IMR-90 (cell line): ENCODE measurements at regions not wholly inside any gene's neighbourhood (a gene's known extent, or its start where the extent isn't known, plus 50 kb on each side); places are given as distances from the start of the nearest gene placed in this dataset.

ENCODE experiments used
- ATAC-seq: fragments of 200-7000 bp; cut with Tn5 transposase; 2 replicates; pipeline ENCODE4 v1.9.1; 2020; ENCODE audit warnings: low read depth, mild to moderate bottlenecking, moderate library complexity
- BruUV-seq: library from RNA; stranded (reverse); fragments of 400-500 nt; replicated peaks from 2 replicates; lab custom pipeline; 2021; lab: Mats Ljungman, UMichigan
- CTCF ChIA-PET: fragments of 300-600 bp; formaldehyde crosslinking; extraction: SDS; loops from one replicate; lab custom pipeline; 2021; ENCODE audit warnings: antibody characterized with exemption; lab: Yijun Ruan, JAX
- POLR2A ChIA-PET: fragments of 300-600 bp; sonication (Branson Sonifier 250); formaldehyde crosslinking; loops from one replicate; lab custom pipeline; 2022; ENCODE audit warnings: antibody characterized with exemption; ENCODE audit not compliant: unreplicated experiment; lab: Charles Lee
- DNase-seq: peaks from one replicate; pipeline ENCODE4 v3.0.0; 2013
- H2AFZ ChIP-seq: replicated peaks from 2 replicates; pipeline ENCODE3; 2013; ENCODE audit warnings: low read length, mild to moderate bottlenecking; ENCODE audit not compliant: poor library complexity
- H2AK5ac ChIP-seq: 2 replicates; pipeline ENCODE4 v1.6.1; 2013; ENCODE audit warnings: low read depth, low read length, inconsistent platforms
- H2AK9ac ChIP-seq: replicated peaks from 2 replicates; pipeline ENCODE3; 2013; ENCODE audit warnings: mild to moderate bottlenecking, low read depth, low read length, moderate library complexity; ENCODE audit not compliant: poor library complexity
- H2BK120ac ChIP-seq: 2 replicates; pipeline ENCODE4 v1.6.1; 2013; ENCODE audit warnings: low read depth, low read length, inconsistent platforms
- H2BK15ac ChIP-seq: 3 replicates; pipeline ENCODE4 v1.6.1; 2013; ENCODE audit warnings: low read depth, low read length, inconsistent platforms
- H2BK20ac ChIP-seq: 2 replicates; pipeline ENCODE4 v1.6.1; 2013; ENCODE audit warnings: low read depth, mild to moderate bottlenecking, inconsistent platforms, low read length, moderate library complexity
- H2BK5ac ChIP-seq: 2 replicates; pipeline ENCODE4 v1.6.1; 2013; ENCODE audit warnings: mild to moderate bottlenecking, low read depth, low read length, inconsistent platforms; ENCODE audit not compliant: poor library complexity, severe bottlenecking
- H3K14ac ChIP-seq: replicated peaks from 2 replicates; pipeline ENCODE4 v1.6.1; 2013; ENCODE audit warnings: low read depth, low read length, inconsistent platforms
- H3K18ac ChIP-seq: 2 replicates; pipeline ENCODE4 v1.6.1; 2013; ENCODE audit warnings: low read depth, low read length, control low read depth
- H3K23ac ChIP-seq: 2 replicates; pipeline ENCODE4 v1.6.1; 2013; ENCODE audit warnings: low read depth, low read length, inconsistent platforms
- H3K27ac ChIP-seq: 2 replicates; pipeline ENCODE4 v1.5.1; 2013; ENCODE audit warnings: mild to moderate bottlenecking, control low read depth, low read length; ENCODE audit not compliant: insufficient read depth
- H3K27me3 ChIP-seq: 2 replicates; pipeline ENCODE4 v1.6.1; 2013; ENCODE audit warnings: low read length; ENCODE audit not compliant: control insufficient read depth, insufficient read depth
- H3K36me3 ChIP-seq: 2 replicates; pipeline ENCODE4 v1.6.1; 2013; ENCODE audit warnings: low read length, mixed read lengths; ENCODE audit not compliant: control insufficient read depth, insufficient read depth
- H3K4ac ChIP-seq: 2 replicates; pipeline ENCODE4 v1.6.1; 2013; ENCODE audit warnings: low read depth, low read length, inconsistent platforms
- H3K4me1 ChIP-seq: 2 replicates; pipeline ENCODE4 v1.6.1; 2013; ENCODE audit warnings: low read length, mixed read lengths; ENCODE audit not compliant: control insufficient read depth, insufficient read depth
- H3K4me2 ChIP-seq: 2 replicates; pipeline ENCODE4 v1.6.1; 2013; ENCODE audit warnings: low read depth, mild to moderate bottlenecking, control low read depth, low read length, moderate library complexity
- H3K4me3 ChIP-seq: 2 replicates; pipeline ENCODE4 v1.5.1; 2013; ENCODE audit warnings: low read depth, mild to moderate bottlenecking, control low read depth, low read length, moderate library complexity; ENCODE audit not compliant: insufficient read depth
- H3K56ac ChIP-seq: 2 replicates; pipeline ENCODE4 v1.6.1; 2013; ENCODE audit warnings: low read length, inconsistent platforms; ENCODE audit not compliant: insufficient read depth; ENCODE audit errors: extremely low read depth
- H3K79me1 ChIP-seq, 2 experiments: 2 replicates each; pipeline ENCODE4 v1.6.1; 2013; ENCODE audit warnings: low read length in 2 of 2, inconsistent platforms in 1 of 2, low read depth in 1 of 2
- H3K9ac ChIP-seq: 2 replicates; pipeline ENCODE4 v1.6.1; 2013; ENCODE audit warnings: low read depth, low read length, control low read depth
- H3K9me1 ChIP-seq: 2 replicates; pipeline ENCODE4 v1.6.1; 2013; ENCODE audit warnings: low read length, inconsistent platforms; ENCODE audit not compliant: insufficient read depth
- H3K9me3 ChIP-seq: 2 replicates; pipeline ENCODE4 v1.6.1; 2013; ENCODE audit warnings: low read length; ENCODE audit not compliant: control insufficient read depth, insufficient read depth
- H4K20me1 ChIP-seq: 2 replicates; pipeline ENCODE4 v1.6.1; 2013; ENCODE audit warnings: low read length, inconsistent platforms; ENCODE audit not compliant: insufficient read depth
- H4K5ac ChIP-seq: 2 replicates; pipeline ENCODE4 v1.6.1; 2013; ENCODE audit warnings: mild to moderate bottlenecking, low read depth, low read length, control low read depth
- H4K8ac ChIP-seq, 2 experiments: 2 replicates each; pipeline ENCODE4 v1.6.1; 2013; ENCODE audit warnings: low read depth in 2 of 2, low read length in 2 of 2, control low read depth in 1 of 2, inconsistent platforms in 1 of 2
- H4K91ac ChIP-seq: 2 replicates; pipeline ENCODE4 v1.6.1; 2013; ENCODE audit warnings: low read depth, low read length, inconsistent platforms; ENCODE audit not compliant: insufficient read depth
- BHLHE40 ChIP-seq: fragments of 150-350 bp; IDR thresholded peaks from 2 replicates; pipeline ENCODE4 v1.6.1; 2016; ENCODE audit warnings: mild to moderate bottlenecking, low read depth, low read length
- CEBPB ChIP-seq: IDR thresholded peaks from 2 replicates; pipeline ENCODE4 v1.6.1; 2012; ENCODE audit warnings: low read depth, low read length, improper control_type of control experiment
- CHD1 ChIP-seq: IDR thresholded peaks from 2 replicates; pipeline ENCODE4 v1.6.1; 2012; ENCODE audit warnings: low read depth, low read length, improper control_type of control experiment
- CTCF ChIP-seq: conservative IDR thresholded peaks from 2 replicates; pipeline ENCODE4 v1.5.1; 2012; ENCODE audit warnings: mild to moderate bottlenecking, low read depth, low read length, improper control_type of control experiment
- ELK1 ChIP-seq: fragments of 150-350 bp; IDR thresholded peaks from 2 replicates; pipeline ENCODE4 v1.6.1; 2016; ENCODE audit warnings: low read depth, mild to moderate bottlenecking, low read length, moderate library complexity, borderline replicate concordance
- MAFK ChIP-seq: IDR thresholded peaks from 2 replicates; pipeline ENCODE4 v1.6.1; 2012; ENCODE audit warnings: low read depth, low read length, improper control_type of control experiment
- MAZ ChIP-seq: IDR thresholded peaks from 2 replicates; pipeline ENCODE4 v1.6.1; 2012; ENCODE audit warnings: low read depth, mild to moderate bottlenecking, low read length, improper control_type of control experiment, moderate library complexity, borderline replicate concordance
- MXI1 ChIP-seq: IDR thresholded peaks from 2 replicates; pipeline ENCODE4 v1.6.1; 2012; ENCODE audit warnings: low read depth, mild to moderate bottlenecking, low read length, moderate library complexity, borderline replicate concordance
- NFE2L2 ChIP-seq: fragments of 150-350 bp; IDR thresholded peaks from 2 replicates; pipeline ENCODE4 v1.6.1; 2016; ENCODE audit warnings: low read depth, mild to moderate bottlenecking, low read length
- POLR2A ChIP-seq: IDR thresholded peaks from 2 replicates; pipeline ENCODE4 v1.6.1; 2012; ENCODE audit warnings: mild to moderate bottlenecking, low read depth, low read length
- RCOR1 ChIP-seq: IDR thresholded peaks from 2 replicates; pipeline ENCODE4 v1.6.1; 2012; ENCODE audit warnings: mild to moderate bottlenecking, low read length, improper control_type of control experiment; ENCODE audit not compliant: insufficient replicate concordance
- RFX5 ChIP-seq: IDR thresholded peaks from 2 replicates; pipeline ENCODE4 v1.8.0; 2012; ENCODE audit warnings: low read depth, mild to moderate bottlenecking, low read length, moderate library complexity
- SMC3 ChIP-seq: fragments of 150-350 bp; IDR thresholded peaks from 2 replicates; pipeline ENCODE4 v1.6.1; 2016; ENCODE audit warnings: low read depth, mild to moderate bottlenecking, antibody characterized with exemption, low read length, moderate library complexity
- USF2 ChIP-seq: fragments of 150-350 bp; IDR thresholded peaks from 2 replicates; pipeline ENCODE4 v1.6.1; 2017; ENCODE audit warnings: mild to moderate bottlenecking, antibody characterized with exemption, low read length, low read depth
- WGBS, 2 experiments: methylation state at CpG; one replicate each; pipeline versions ENCODE4 v1.1.5 to v1.1.7; 2013; ENCODE audit warnings: missing lambda C conversion rate in 2 of 2; ENCODE audit not compliant: insufficient read length in 1 of 2; ENCODE audit errors: extremely low coverage in 2 of 2; 5-methylcytosine and 5-hydroxymethylcytosine counted together
- dilution Hi-C: fragments of 300-500 bp; cut with HindIII; formaldehyde crosslinking; loops from one replicate; pipeline ENCODE4 v1.14.3; 2018; ENCODE audit warnings: low sequenced_read_pairs; ENCODE audit not compliant: unreplicated experiment
- in situ Hi-C: fragments of 300-500 bp; cut with MboI; formaldehyde crosslinking; loops from 3 replicates; pipeline ENCODE4 v1.14.3; 2019; ENCODE audit warnings: low sequenced_read_pairs, inconsistent platforms, mixed read lengths
- intact Hi-C: fragments of 100-400 bp; cut with micrococcal nuclease; formaldehyde crosslinking; loops from 2 replicates; pipeline ENCODE4 v1.10.0; 2022

- no peak overlapping the region for H3K4me3 ChIP-seq
- ATAC-seq, result no peak
- no TSS peak for BruUV-seq
- no peak overlapping the region for H3K9ac ChIP-seq
- H3K4me1 ChIP-seq, result no peaks in the 10 kb centered on the region
- H2BK15ac ChIP-seq, result no peak overlapping the region
- H3K9me3 ChIP-seq, result peaks cover 58% of the 10 kb centered on the region
- no peak overlapping the region for H4K5ac ChIP-seq
- no peak overlapping the region for H3K4ac ChIP-seq
- H3K23ac ChIP-seq, result no peak overlapping the region
- in situ Hi-C loops (no loop called here), intact Hi-C loops (no loop called here), dilution Hi-C loops (no loop called here)
- no peaks in the 10 kb centered on the region for H3K27me3 ChIP-seq
- H4K20me1 ChIP-seq, result no peaks in the 10 kb centered on the region
- ChIA-PET POLR2A (no interaction called here), CTCF (no interaction called here)
- H3K79me1 ChIP-seq, result no peaks in the 10 kb centered on the region
- no peak overlapping the region for H2BK5ac ChIP-seq
- H3K9me1 ChIP-seq, result no peaks in the 10 kb centered on the region
- H2AK9ac ChIP-seq, result no peak overlapping the region
- H3K18ac ChIP-seq, result no peak overlapping the region
- H3K14ac ChIP-seq, result no peak overlapping the region
- no peak overlapping the region for H3K56ac ChIP-seq
- H2AFZ ChIP-seq, result no peak overlapping the region
- H4K91ac ChIP-seq, result no peak overlapping the region
- H2BK20ac ChIP-seq, result no peak overlapping the region
- no peak for TF ChIP-seq POLR2A
- TF ChIP-seq CEBPB, result no peak
- no peak for TF ChIP-seq ELK1
- no peak for TF ChIP-seq MAFK
- no peak for TF ChIP-seq CHD1
- no peak for TF ChIP-seq USF2
- TF ChIP-seq RFX5, result no peak
- TF ChIP-seq BHLHE40, result no peak
- no peak for TF ChIP-seq MXI1
- TF ChIP-seq CTCF, result no peak
- TF ChIP-seq NFE2L2, result no peak
- TF ChIP-seq MAZ, result no peak
- TF ChIP-seq RCOR1, result no peak
- TF ChIP-seq SMC3, result no peak
- H2BK120ac ChIP-seq, result no peak overlapping the region
- no peak for DNase-seq
- H3K27ac ChIP-seq, result no peak overlapping the region
- no peaks in the 10 kb centered on the region for H3K36me3 ChIP-seq
- no peak overlapping the region for H2AK5ac ChIP-seq
- WGBS, 2 experiments, result 42% methylated on average over 2 of the region's 16 CpGs; no CpG with 5 or more reads in 1 of the 2 experiments
- H4K8ac ChIP-seq, result no peak overlapping the region
- H3K4me2 ChIP-seq, result no peak overlapping the region
These were observed 153.5 kb upstream of the ALKAL2 start for GRCh38 chr2:441258-442022.
